Esophagus squamous epithelium (tissue), 4 donors: ENCODE measurements at regions not wholly inside any gene's neighbourhood (a gene's known extent, or its start where the extent isn't known, plus 50 kb on each side); places are given as distances from the start of the nearest gene placed in this dataset.

ENCODE experiments used
- POLR2A ChIP-seq, 4 donors: fragments of 450-650 bp; IDR thresholded peaks; one replicate each; pipeline ENCODE4 v1.6.1; 2017; ENCODE audit warnings: antibody characterized with exemption in 4 of 4, mild to moderate bottlenecking in 4 of 4, moderate library complexity in 3 of 4
- TF ChIP-seq, protein P1 (sequence below), 6 experiments: fragments of 450-650 bp in 4 of 6; fragments of 200-600 bp in 2 of 6; sonication (generic) in 2 of 6; IDR thresholded peaks; one replicate each; pipeline ENCODE4 v1.5.1; 2016 to 2019; ENCODE audit warnings: antibody characterized with exemption in 6 of 6, mild to moderate bottlenecking in 4 of 6, moderate library complexity in 4 of 6

GRCh38 chr11:28703371-28703770 is 595.2 kb downstream of the METTL15 start:
- TF ChIP-seq, protein P1, sequence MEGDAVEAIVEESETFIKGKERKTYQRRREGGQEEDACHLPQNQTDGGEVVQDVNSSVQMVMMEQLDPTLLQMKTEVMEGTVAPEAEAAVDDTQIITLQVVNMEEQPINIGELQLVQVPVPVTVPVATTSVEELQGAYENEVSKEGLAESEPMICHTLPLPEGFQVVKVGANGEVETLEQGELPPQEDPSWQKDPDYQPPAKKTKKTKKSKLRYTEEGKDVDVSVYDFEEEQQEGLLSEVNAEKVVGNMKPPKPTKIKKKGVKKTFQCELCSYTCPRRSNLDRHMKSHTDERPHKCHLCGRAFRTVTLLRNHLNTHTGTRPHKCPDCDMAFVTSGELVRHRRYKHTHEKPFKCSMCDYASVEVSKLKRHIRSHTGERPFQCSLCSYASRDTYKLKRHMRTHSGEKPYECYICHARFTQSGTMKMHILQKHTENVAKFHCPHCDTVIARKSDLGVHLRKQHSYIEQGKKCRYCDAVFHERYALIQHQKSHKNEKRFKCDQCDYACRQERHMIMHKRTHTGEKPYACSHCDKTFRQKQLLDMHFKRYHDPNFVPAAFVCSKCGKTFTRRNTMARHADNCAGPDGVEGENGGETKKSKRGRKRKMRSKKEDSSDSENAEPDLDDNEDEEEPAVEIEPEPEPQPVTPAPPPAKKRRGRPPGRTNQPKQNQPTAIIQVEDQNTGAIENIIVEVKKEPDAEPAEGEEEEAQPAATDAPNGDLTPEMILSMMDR (IDR thresholded peaks at IDR 0.05) = no peak
- no peak for TF ChIP-seq POLR2A (IDR thresholded peaks at IDR 0.05)
